DND-41 (cell line): ENCODE measurements at regions not wholly inside any gene's neighbourhood (a gene's known extent, or its start where the extent isn't known, plus 50 kb on each side); places are given as distances from the start of the nearest gene placed in this dataset.

Source experiments
- ATAC-seq: fragments of 200-7000 bp; cut with Tn5 transposase; 3 replicates; pipeline ENCODE4 v1.9.1; 2021; ENCODE audit warnings: low read depth; ENCODE audit not compliant: insufficient read depth
- DNase-seq: peaks from one replicate; pipeline ENCODE4 v3.0.0-alpha.2; 2020
- H2AFZ ChIP-seq: 2 replicates; pipeline ENCODE4 v1.6.0; 2012; ENCODE audit warnings: low read depth, low read length
- H3K27ac ChIP-seq: 2 replicates; pipeline ENCODE4 v1.5.1; 2012; ENCODE audit warnings: low read length, inconsistent platforms
- H3K27me3 ChIP-seq: fragments of 200-600 bp; sonication (generic); 2 replicates; pipeline ENCODE4 v1.6.0; 2012; ENCODE audit warnings: low read length, mild to moderate bottlenecking, inconsistent platforms; ENCODE audit not compliant: insufficient read depth, poor library complexity
- H3K36me3 ChIP-seq: 2 replicates; pipeline ENCODE4 v1.5.1; 2012; ENCODE audit warnings: low read length, inconsistent platforms; ENCODE audit not compliant: insufficient read depth
- H3K4me1 ChIP-seq: 2 replicates; pipeline ENCODE4 v1.5.1; 2012; ENCODE audit warnings: mild to moderate bottlenecking, low read length; ENCODE audit not compliant: insufficient read depth
- H3K4me2 ChIP-seq: 2 replicates; pipeline ENCODE4 v1.6.0; 2012; ENCODE audit warnings: mild to moderate bottlenecking, moderate library complexity, low read length, inconsistent platforms; ENCODE audit not compliant: insufficient read depth
- H3K4me3 ChIP-seq, 2 experiments: fragments of 200-600 bp in 1 of 2; shearing (Covaris generic) in 1 of 2; 2 replicates each; pipeline ENCODE4 v1.5.1; 2012 to 2016; ENCODE audit warnings: inconsistent platforms in 2 of 2, low read length in 2 of 2, mild to moderate bottlenecking in 2 of 2, low read depth in 1 of 2, moderate library complexity in 1 of 2
- H3K79me2 ChIP-seq: 2 replicates; pipeline ENCODE4 v1.6.0; 2012; ENCODE audit warnings: low read length, inconsistent platforms; ENCODE audit not compliant: insufficient read depth
- H3K9ac ChIP-seq: 2 replicates; pipeline ENCODE4 v1.6.0; 2012; ENCODE audit warnings: low read depth, mild to moderate bottlenecking, inconsistent platforms, low read length, moderate library complexity
- H3K9me3 ChIP-seq: 2 replicates; pipeline ENCODE4 v1.5.1; 2012; ENCODE audit warnings: low read length, moderate library complexity, mild to moderate bottlenecking, inconsistent platforms; ENCODE audit not compliant: insufficient read depth, severe bottlenecking
- H4K20me1 ChIP-seq: 2 replicates; pipeline ENCODE4 v1.6.0; 2012; ENCODE audit warnings: low read length; ENCODE audit not compliant: insufficient read depth
- CTCF ChIP-seq: IDR thresholded peaks from 2 replicates; pipeline ENCODE4 v1.5.1; 2012; ENCODE audit warnings: borderline replicate concordance, low read length, moderate library complexity, mild to moderate bottlenecking; ENCODE audit not compliant: poor library complexity, severe bottlenecking; ENCODE audit errors: extremely low read depth
- EZH2 ChIP-seq: IDR thresholded peaks from 3 replicates; pipeline ENCODE4 v1.6.1; 2012; ENCODE audit warnings: borderline replicate concordance, low read depth, mild to moderate bottlenecking, moderate library complexity, low read length, inconsistent platforms; ENCODE audit not compliant: severe bottlenecking

DNA sequence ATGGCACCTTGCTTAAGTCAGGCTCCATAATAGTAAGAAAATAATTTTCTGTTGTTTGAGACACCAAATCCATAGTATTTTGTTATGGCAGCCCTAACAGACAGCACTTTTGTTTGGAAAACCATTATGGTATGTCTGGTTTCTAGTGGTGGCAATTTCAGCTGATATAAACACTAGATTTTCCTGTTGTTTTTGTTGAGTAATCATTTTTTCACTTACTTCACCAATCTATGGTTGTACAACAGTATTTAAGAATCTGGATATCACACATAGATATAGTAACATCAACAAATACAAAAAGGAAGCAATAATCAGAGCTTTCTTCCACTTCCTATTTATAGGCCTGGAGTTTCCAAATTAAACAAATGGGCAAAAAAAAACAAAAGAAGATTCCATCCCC lies 725.8 kb upstream of the POM121L12 start:
- Histone ChIP-seq H3K9me3 (no peaks in the 10 kb centered on the region), H3K36me3 (no peaks in the 10 kb centered on the region), H3K27ac (no peak overlapping the region), H3K4me1 (no peaks in the 10 kb centered on the region), H2AFZ (no peak overlapping the region), H3K27me3 (no peaks in the 10 kb centered on the region), H3K9ac (no peak overlapping the region), H3K4me2 (no peak overlapping the region), H4K20me1 (no peaks in the 10 kb centered on the region), H3K4me3 (no peak overlapping the region), H3K79me2 (no peaks in the 10 kb centered on the region)
- DNase-seq (no peak), ATAC-seq (no peak)
- TF ChIP-seq CTCF = no peak
- TF ChIP-seq EZH2 = no peak

DNA sequence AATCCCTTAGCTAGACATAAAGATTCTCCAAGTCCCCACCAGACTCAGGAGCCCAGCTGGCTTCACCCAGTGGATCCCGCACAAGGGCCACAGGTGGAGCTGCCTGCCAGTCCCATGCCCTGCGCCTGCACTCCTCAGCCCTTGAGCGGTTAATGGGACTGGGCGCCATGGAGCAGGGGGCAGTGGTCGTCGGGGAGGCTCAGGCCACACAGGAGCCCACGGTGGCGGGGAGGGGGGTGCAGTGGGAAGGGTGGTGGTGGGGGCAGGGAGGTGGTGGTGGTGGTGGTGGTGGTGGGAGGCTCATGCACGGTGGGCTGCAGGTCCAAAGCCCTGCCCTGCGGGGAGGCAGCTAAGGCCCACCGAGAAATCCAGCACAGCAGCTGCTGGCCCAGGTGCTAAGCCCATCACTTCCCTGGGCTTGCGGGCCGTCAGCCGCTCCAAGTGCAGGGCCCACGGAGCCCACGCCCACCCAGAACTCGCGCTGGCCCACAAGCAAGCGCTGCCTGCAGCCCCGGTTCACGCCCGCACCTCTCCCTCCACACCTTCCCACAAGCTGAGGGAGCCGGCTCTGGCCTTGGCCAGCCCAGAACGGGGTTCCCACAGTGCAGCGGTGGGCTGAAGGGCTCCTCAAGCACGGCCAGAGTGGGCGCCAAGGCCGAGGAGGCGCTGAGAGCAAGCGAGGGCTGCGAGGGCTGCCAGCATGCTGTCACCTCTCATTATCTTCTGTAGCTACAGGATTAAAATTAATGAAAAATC lies 732.5 kb upstream of the POM121L12 start:
- Histone ChIP-seq H3K9me3 (no peaks in the 10 kb centered on the region), H3K27me3 (no peaks in the 10 kb centered on the region), H4K20me1 (no peaks in the 10 kb centered on the region), H2AFZ (no peak overlapping the region), H3K79me2 (no peaks in the 10 kb centered on the region), H3K27ac (no peak overlapping the region), H3K36me3 (no peaks in the 10 kb centered on the region), H3K9ac (no peak overlapping the region), H3K4me2 (no peak overlapping the region), H3K4me1 (peaks cover 6% of the 10 kb centered on the region; the same call in 1 of the 2 replicates), H3K4me3 (no peak overlapping the region)
- no peak for DNase-seq
- ATAC-seq = no peak
- no peak for TF ChIP-seq CTCF
- no peak for TF ChIP-seq EZH2

GRCh38 chr7:52297128-52297527 lies 738.3 kb upstream of the POM121L12 start:
- no peak overlapping the region for H3K9ac ChIP-seq
- DNase-seq = no peak
- no peak overlapping the region for H2AFZ ChIP-seq
- no peaks in the 10 kb centered on the region for H4K20me1 ChIP-seq
- H3K4me3 ChIP-seq = no peak overlapping the region
- no peaks in the 10 kb centered on the region for H3K79me2 ChIP-seq
- TF ChIP-seq CTCF (no peak), EZH2 (no peak)
- H3K9me3 ChIP-seq = no peaks in the 10 kb centered on the region
- H3K4me2 ChIP-seq = no peak overlapping the region
- H3K36me3 ChIP-seq = no peaks in the 10 kb centered on the region
- 0 out of 2 replicates have a peak, but pooled peaks cover under 1% of the 10 kb centered on the region for H3K4me1 ChIP-seq
- no peak overlapping the region for H3K27ac ChIP-seq
- no peaks in the 10 kb centered on the region for H3K27me3 ChIP-seq
- ATAC-seq = no peak
